ENCODE measurements at regions not wholly inside any gene's neighbourhood (a gene's known extent, or its start where the extent isn't known, plus 50 kb on each side); places are given as distances from the start of the nearest gene placed in this dataset.
"Not testable (repeated sequence)": the region's sequence is repeated elsewhere in the genome, so short reads cannot be mapped to it uniquely, and the experiment has no call there.

DNA sequence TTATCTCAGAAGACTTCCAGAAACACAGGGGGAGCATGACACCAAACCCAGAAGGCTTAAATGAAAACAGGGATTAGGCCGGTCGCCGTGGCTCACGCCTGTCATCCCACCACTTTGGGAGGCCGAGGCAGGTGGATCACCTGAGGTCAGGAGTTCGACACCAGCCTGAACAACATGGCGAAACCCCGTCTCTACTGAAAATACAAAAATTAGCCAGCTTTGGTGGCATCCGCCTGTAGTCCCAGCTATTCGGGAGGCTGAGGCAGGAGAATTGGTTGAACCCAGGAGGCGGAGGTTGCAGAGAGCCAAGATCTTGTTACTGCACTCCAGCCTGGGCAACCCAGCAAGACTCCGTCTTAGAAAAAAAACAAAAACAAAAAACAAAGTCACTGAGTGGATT lies 294.1 kb downstream of the ASMT start:
- H3K27ac ChIP-seq (ENCODE audit: low read depth, low read length); H3K9ac ChIP-seq (ENCODE audit: low read depth in 1 of 2, low read length in 2 of 2); H3K9me3 ChIP-seq (ENCODE audit: control insufficient read depth in 1 of 2, low read length in 2 of 2); H3K4me3 ChIP-seq (ENCODE audit: low read depth in 1 of 2, low read length in 2 of 2); H3K4me1 ChIP-seq (ENCODE audit: control insufficient read depth in 1 of 2, insufficient read depth in 2 of 2, low read length in 2 of 2); H3K36me3 ChIP-seq (ENCODE audit: control insufficient read depth in 1 of 2, insufficient read depth in 2 of 2, low read length in 2 of 2); H3K27me3 ChIP-seq (ENCODE audit: control insufficient read depth in 1 of 2, insufficient read depth in 2 of 2, low read length in 2 of 2): not testable (repeated sequence)

- Histone ChIP-seq H3K4me3 (ENCODE audit: low read depth in 1 of 2, low read length in 2 of 2) (no peak overlapping the region), H3K9ac (ENCODE audit: low read depth in 1 of 2, low read length in 2 of 2) (no peak overlapping the region), H3K4me1 (ENCODE audit: control insufficient read depth in 1 of 2, insufficient read depth in 2 of 2, low read length in 2 of 2) (no peaks in the 10 kb centered on the region), H3K27me3 (ENCODE audit: control insufficient read depth in 1 of 2, insufficient read depth in 2 of 2, low read length in 2 of 2) (no peaks in the 10 kb centered on the region), H3K9me3 (ENCODE audit: control insufficient read depth in 1 of 2, low read length in 2 of 2) (peaks cover 2 to 4% of the 10 kb centered on the region in 2 donors), H3K36me3 (ENCODE audit: control insufficient read depth in 1 of 2, insufficient read depth in 2 of 2, low read length in 2 of 2) (no peaks in the 10 kb centered on the region), H3K27ac (ENCODE audit: low read depth, low read length) (no peak overlapping the region)
These were observed 294.8 kb downstream of the ASMT start for GRCh38 chrX:1909419-1910206.

GRCh38 chrX:1910207-1910470 lies 295.3 kb downstream of the ASMT start:
- no peaks in the 10 kb centered on the region for H3K4me1 ChIP-seq (ENCODE audit: control insufficient read depth in 1 of 2, insufficient read depth in 2 of 2, low read length in 2 of 2)
- peaks cover 0 to 2% of the 10 kb centered on the region in 2 donors for H3K9me3 ChIP-seq (ENCODE audit: control insufficient read depth in 1 of 2, low read length in 2 of 2)
- no peak overlapping the region for H3K4me3 ChIP-seq (ENCODE audit: low read depth in 1 of 2, low read length in 2 of 2)
- no peaks in the 10 kb centered on the region for H3K36me3 ChIP-seq (ENCODE audit: control insufficient read depth in 1 of 2, insufficient read depth in 2 of 2, low read length in 2 of 2)
- no peaks in the 10 kb centered on the region for H3K27me3 ChIP-seq (ENCODE audit: control insufficient read depth in 1 of 2, insufficient read depth in 2 of 2, low read length in 2 of 2)
- H3K27ac ChIP-seq (ENCODE audit: low read depth, low read length) = no peak overlapping the region
- H3K9ac ChIP-seq (ENCODE audit: low read depth in 1 of 2, low read length in 2 of 2) = no peak overlapping the region

DNA sequence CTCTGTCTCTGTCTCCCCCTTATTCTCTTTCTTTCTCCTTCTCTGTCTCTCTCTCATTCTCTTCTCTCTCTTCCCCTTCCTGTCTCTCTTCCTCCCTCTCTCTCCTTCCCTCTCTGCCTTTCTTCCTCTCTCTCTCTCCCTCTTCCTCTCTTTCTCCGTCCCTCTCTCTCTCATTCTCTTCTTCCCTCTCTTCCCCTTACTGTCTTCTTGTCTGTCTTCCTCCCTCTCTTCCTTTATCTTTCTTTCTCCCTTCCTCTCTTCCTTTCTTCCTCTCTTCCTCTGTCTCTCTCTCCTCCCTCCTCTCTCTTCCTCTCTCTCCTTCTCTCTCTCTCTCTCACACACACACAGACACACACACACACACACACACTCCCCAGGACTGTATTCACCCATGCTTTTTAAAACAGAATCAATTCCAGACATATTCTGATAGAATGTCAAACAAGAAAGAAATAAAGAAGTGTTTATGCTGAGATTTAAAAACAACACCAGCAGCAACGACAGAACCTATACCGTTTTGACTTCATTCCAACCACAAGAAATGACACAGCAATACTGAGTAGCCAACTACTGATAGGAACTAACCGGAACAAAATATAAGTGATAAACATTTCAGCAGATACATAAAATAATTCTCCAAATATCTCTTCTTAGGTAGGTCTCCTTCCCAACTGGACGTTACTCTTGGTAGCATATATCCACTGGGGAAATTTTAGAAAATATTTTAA lies 296.7 kb downstream of the ASMT start:
- Histone ChIP-seq H3K27me3 (ENCODE audit: control insufficient read depth in 1 of 2, insufficient read depth in 2 of 2, low read length in 2 of 2) (no peaks in the 10 kb centered on the region), H3K4me1 (ENCODE audit: control insufficient read depth in 1 of 2, insufficient read depth in 2 of 2, low read length in 2 of 2) (no peaks in the 10 kb centered on the region), H3K36me3 (ENCODE audit: control insufficient read depth in 1 of 2, insufficient read depth in 2 of 2, low read length in 2 of 2) (no peaks in the 10 kb centered on the region), H3K4me3 (ENCODE audit: low read depth in 1 of 2, low read length in 2 of 2) (no peak overlapping the region), H3K9ac (ENCODE audit: low read depth in 1 of 2, low read length in 2 of 2) (no peak overlapping the region), H3K9me3 (ENCODE audit: control insufficient read depth in 1 of 2, low read length in 2 of 2) (no peaks in the 10 kb centered on the region), H3K27ac (ENCODE audit: low read depth, low read length) (no peak overlapping the region)

DNA sequence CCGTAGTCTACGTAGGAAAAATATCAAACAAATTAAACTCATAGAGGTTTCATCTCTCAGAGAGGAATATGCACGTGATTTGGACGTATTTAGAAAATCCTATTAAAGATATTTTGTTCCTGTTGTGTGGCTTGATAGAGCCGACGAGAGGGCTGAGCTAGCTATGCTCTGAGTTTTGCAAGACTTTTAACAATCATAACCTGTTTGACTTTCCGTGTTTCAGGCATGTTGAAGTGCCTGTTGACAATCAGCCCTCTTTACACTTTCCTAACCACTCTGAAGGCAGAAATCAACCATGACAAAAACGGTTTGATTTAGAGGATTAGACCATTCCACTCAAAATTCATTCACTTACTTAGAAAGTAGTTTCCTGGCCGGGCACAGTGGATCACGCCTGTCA lies 297.3 kb downstream of the ASMT start:
- Histone ChIP-seq H3K27ac (ENCODE audit: low read depth, low read length) (no peak overlapping the region), H3K36me3 (ENCODE audit: control insufficient read depth in 1 of 2, insufficient read depth in 2 of 2, low read length in 2 of 2) (no peaks in the 10 kb centered on the region)

GRCh38 chrX:1914606-1915365 lies 299.9 kb downstream of the ASMT start:
- H3K27ac ChIP-seq (ENCODE audit: low read depth, low read length) = no peak overlapping the region
- H3K4me3 ChIP-seq (ENCODE audit: low read depth in 1 of 2, low read length in 2 of 2) = no peak overlapping the region
- H3K9me3 ChIP-seq (ENCODE audit: control insufficient read depth in 1 of 2, low read length in 2 of 2) = no peaks in the 10 kb centered on the region
- H3K9ac ChIP-seq (ENCODE audit: low read depth in 1 of 2, low read length in 2 of 2) = no peak overlapping the region
- no peaks in the 10 kb centered on the region for H3K27me3 ChIP-seq (ENCODE audit: control insufficient read depth in 1 of 2, insufficient read depth in 2 of 2, low read length in 2 of 2)
- no peaks in the 10 kb centered on the region for H3K36me3 ChIP-seq (ENCODE audit: control insufficient read depth in 1 of 2, insufficient read depth in 2 of 2, low read length in 2 of 2)
- no peaks in the 10 kb centered on the region for H3K4me1 ChIP-seq (ENCODE audit: control insufficient read depth in 1 of 2, insufficient read depth in 2 of 2, low read length in 2 of 2)

More for the DNA sequence above, 297.3 kb downstream of the ASMT start:
- Histone ChIP-seq H3K9ac (ENCODE audit: low read depth in 1 of 2, low read length in 2 of 2) (no peak overlapping the region), H3K9me3 (ENCODE audit: control insufficient read depth in 1 of 2, low read length in 2 of 2) (no peaks in the 10 kb centered on the region), H3K27me3 (ENCODE audit: control insufficient read depth in 1 of 2, insufficient read depth in 2 of 2, low read length in 2 of 2) (no peaks in the 10 kb centered on the region), H3K4me3 (ENCODE audit: low read depth in 1 of 2, low read length in 2 of 2) (no peak overlapping the region), H3K4me1 (ENCODE audit: control insufficient read depth in 1 of 2, insufficient read depth in 2 of 2, low read length in 2 of 2) (no peaks in the 10 kb centered on the region)

DNA sequence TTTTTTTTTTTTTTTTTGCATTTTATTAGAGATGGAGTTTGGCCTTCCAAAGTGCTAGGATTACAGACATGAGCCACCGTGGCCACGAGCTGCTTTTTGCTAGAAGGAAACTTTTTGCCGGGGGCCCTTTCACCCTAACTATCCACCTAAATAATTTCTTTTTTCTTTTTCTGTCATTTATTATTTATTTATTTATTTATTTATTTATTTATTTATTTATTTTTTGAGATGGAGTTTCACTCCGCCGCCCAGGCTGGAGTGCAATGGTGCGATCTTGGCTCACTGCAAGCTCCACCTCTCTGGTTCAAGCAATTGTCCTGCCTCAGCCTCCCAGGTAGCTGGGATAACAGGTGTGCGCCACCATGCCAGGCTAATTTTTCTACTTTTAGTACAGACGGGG lies 303.9 kb downstream of the ASMT start:
- Histone ChIP-seq H3K27ac (ENCODE audit: low read depth, low read length) (no peak overlapping the region), H3K9me3 (ENCODE audit: control insufficient read depth in 1 of 2, low read length in 2 of 2) (no peaks in the 10 kb centered on the region), H3K4me1 (ENCODE audit: control insufficient read depth in 1 of 2, insufficient read depth in 2 of 2, low read length in 2 of 2) (no peaks in the 10 kb centered on the region), H3K4me3 (ENCODE audit: low read depth in 1 of 2, low read length in 2 of 2) (no peak overlapping the region), H3K9ac (ENCODE audit: low read depth in 1 of 2, low read length in 2 of 2) (no peak overlapping the region), H3K36me3 (ENCODE audit: control insufficient read depth in 1 of 2, insufficient read depth in 2 of 2, low read length in 2 of 2) (no peaks in the 10 kb centered on the region), H3K27me3 (ENCODE audit: control insufficient read depth in 1 of 2, insufficient read depth in 2 of 2, low read length in 2 of 2) (no peaks in the 10 kb centered on the region)

DNA sequence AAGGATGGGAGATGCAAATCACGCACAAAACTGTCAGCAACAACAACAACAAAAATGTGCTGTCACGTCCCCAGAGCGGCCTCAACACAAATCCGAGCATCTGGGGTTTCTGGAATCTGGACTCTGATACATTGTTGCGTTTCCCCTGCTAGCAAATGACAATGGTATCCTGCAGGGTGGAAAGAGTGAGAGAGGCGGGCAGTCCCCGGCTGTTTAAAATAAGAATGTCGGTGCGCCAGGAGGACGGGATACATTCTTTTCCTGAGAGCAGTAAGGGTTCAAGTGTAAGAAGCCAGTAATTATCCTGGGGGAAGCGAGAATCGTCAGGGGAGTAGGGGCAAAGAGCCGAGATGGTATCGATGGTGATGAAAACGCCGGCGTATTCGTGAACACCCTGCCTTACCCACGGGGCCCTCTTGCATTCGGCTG lies 310.2 kb downstream of the ASMT start:
- no peaks in the 10 kb centered on the region for H3K9me3 ChIP-seq (ENCODE audit: control insufficient read depth in 1 of 2, low read length in 2 of 2)
- H3K9ac ChIP-seq (ENCODE audit: low read depth in 1 of 2, low read length in 2 of 2) = no peak overlapping the region
- H3K36me3 ChIP-seq (ENCODE audit: control insufficient read depth in 1 of 2, insufficient read depth in 2 of 2, low read length in 2 of 2) = no peaks in the 10 kb centered on the region
- H3K4me3 ChIP-seq (ENCODE audit: low read depth in 1 of 2, low read length in 2 of 2) = no peak overlapping the region
- H3K4me1 ChIP-seq (ENCODE audit: control insufficient read depth in 1 of 2, insufficient read depth in 2 of 2, low read length in 2 of 2) = no peaks in the 10 kb centered on the region
- no peak overlapping the region for H3K27ac ChIP-seq (ENCODE audit: low read depth, low read length)
- no peaks in the 10 kb centered on the region for H3K27me3 ChIP-seq (ENCODE audit: control insufficient read depth in 1 of 2, insufficient read depth in 2 of 2, low read length in 2 of 2)

- H3K9me3 ChIP-seq (ENCODE audit: control insufficient read depth in 1 of 2, low read length in 2 of 2) = no peaks in the 10 kb centered on the region
- no peaks in the 10 kb centered on the region for H3K36me3 ChIP-seq (ENCODE audit: control insufficient read depth in 1 of 2, insufficient read depth in 2 of 2, low read length in 2 of 2)
- no peak overlapping the region for H3K9ac ChIP-seq (ENCODE audit: low read depth in 1 of 2, low read length in 2 of 2)
- no peak overlapping the region for H3K27ac ChIP-seq (ENCODE audit: low read depth, low read length)
- no peaks in the 10 kb centered on the region for H3K27me3 ChIP-seq (ENCODE audit: control insufficient read depth in 1 of 2, insufficient read depth in 2 of 2, low read length in 2 of 2)
- no peak overlapping the region for H3K4me3 ChIP-seq (ENCODE audit: low read depth in 1 of 2, low read length in 2 of 2)
- H3K4me1 ChIP-seq (ENCODE audit: control insufficient read depth in 1 of 2, insufficient read depth in 2 of 2, low read length in 2 of 2) = no peaks in the 10 kb centered on the region
These were observed 313.9 kb downstream of the ASMT start for GRCh38 chrX:1928805-1929204.

DNA sequence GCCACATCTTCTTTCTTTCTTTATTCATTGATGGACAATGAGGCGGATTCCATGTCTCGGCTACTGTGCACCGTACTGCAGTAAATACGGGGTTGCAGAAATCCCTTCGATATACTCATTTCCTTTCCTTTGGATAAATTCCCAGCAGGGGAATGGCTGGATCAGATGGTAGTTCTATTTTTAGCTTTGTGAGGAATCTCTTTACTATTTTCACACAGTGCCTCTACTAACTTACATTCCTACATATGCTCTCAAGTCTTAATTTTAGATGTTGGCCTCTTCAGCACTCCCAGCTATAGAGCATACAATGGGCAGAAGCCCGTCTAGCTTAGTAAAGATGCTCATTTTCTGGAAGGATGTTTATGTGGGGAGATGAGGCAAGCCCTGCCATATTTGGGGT lies 317.4 kb downstream of the ASMT start:
- H3K27ac ChIP-seq (ENCODE audit: low read depth, low read length) = no peak overlapping the region
- no peaks in the 10 kb centered on the region for H3K27me3 ChIP-seq (ENCODE audit: control insufficient read depth in 1 of 2, insufficient read depth in 2 of 2, low read length in 2 of 2)
- H3K9me3 ChIP-seq (ENCODE audit: control insufficient read depth in 1 of 2, low read length in 2 of 2) = no peaks in the 10 kb centered on the region
- H3K9ac ChIP-seq (ENCODE audit: low read depth in 1 of 2, low read length in 2 of 2) = no peak overlapping the region
- H3K4me1 ChIP-seq (ENCODE audit: control insufficient read depth in 1 of 2, insufficient read depth in 2 of 2, low read length in 2 of 2) = no peaks in the 10 kb centered on the region
- no peaks in the 10 kb centered on the region for H3K36me3 ChIP-seq (ENCODE audit: control insufficient read depth in 1 of 2, insufficient read depth in 2 of 2, low read length in 2 of 2)
- H3K4me3 ChIP-seq (ENCODE audit: low read depth in 1 of 2, low read length in 2 of 2) = no peak overlapping the region
